HG03520 (cell line): ENCODE measurements at regions not wholly inside any gene's neighbourhood (a gene's known extent, or its start where the extent isn't known, plus 50 kb on each side); places are given as distances from the start of the nearest gene placed in this dataset.
"Not testable (repeated sequence)": the region's sequence is repeated elsewhere in the genome, so short reads cannot be mapped to it uniquely, and the experiment has no call there.

Experiments used
- ATAC-seq: cut with Tn5 transposase; IDR thresholded peaks from one replicate; pipeline ENCODE4 v1.9.1; 2021; ENCODE audit warnings: mild to moderate bottlenecking, moderate library complexity; ENCODE audit not compliant: unreplicated experiment

DNA sequence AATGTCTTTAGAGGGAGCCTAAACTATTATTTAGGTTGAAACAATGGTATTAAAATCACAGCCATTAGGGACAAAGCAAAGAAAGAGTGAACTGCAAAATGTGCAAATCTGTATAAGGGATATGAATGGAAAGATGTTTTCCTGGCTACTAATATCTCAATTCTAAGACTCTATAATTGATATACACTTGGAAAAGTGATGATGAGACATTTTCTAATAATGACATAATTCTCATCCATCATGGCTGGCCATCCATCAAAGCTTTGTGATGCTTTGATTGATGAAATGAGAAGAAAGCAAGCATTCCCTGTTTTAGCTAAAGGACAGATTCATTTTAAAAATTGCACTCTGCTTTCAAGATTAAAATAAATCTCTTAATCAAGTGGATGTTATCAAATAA lies 965.5 kb upstream of the IGFBP7 start:
- ATAC-seq, result no peak

DNA sequence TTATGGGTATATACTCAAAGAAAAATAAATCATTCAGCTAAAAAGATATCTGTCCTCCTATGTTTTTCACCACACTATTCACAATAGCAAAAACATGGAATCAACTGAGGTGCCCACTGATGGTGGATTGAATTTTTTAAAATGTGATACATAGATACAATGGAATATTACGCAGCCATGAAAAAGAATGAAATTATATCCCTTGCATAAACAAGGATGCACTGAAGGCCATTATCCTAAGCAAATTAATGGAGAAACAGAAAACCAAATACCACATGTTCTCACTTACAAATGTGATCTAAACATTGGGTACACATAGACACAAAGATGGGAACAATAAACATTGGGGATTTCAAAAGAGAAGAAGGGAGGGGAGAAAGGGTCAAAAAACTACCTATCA lies 964.2 kb upstream of the IGFBP7 start:
- no peak for ATAC-seq

GRCh38 chr4:58070726-58071125 lies 960.5 kb upstream of the IGFBP7 start:
- no peak for ATAC-seq

- no peak for ATAC-seq
Measured at GRCh38 chr4:58064653-58065052, 954.5 kb upstream of the IGFBP7 start.

DNA sequence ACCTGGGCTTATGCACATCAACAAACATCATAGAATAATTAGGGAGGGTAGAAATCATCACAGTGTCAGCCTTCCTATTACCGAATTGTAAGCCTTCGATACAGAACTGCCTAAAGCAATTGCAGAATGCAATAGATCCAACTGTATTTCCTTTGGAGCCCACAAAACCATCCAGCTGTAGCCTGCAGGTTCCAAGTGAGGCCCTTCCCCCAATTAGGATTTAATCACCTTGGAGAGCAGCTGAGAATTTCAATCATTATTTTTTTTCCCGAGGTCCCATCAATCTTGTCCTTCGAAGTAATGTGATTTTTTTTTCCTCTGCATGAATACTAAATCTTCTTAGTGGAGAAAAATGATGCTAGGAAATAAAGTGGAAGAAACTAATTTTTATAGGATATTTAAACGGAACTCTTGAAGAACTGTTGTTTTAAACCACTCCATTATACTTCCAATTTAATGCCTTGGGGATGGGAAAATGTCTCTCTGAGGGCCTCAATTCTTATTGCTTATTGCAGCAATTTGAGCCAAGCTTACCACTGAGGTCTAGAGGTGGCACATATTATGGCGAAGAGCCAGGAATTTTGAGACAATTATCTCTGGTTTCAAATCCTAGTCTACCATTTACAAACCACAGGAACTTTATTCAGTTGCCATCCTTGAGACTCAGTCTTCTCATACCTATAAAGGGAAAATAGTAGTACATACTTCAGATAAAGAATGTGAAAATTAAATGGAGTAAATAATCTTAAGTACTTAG lies 953.4 kb upstream of the IGFBP7 start:
- no peak for ATAC-seq

GRCh38 chr4:58061967-58062366 lies 951.8 kb upstream of the IGFBP7 start:
- no peak for ATAC-seq

DNA sequence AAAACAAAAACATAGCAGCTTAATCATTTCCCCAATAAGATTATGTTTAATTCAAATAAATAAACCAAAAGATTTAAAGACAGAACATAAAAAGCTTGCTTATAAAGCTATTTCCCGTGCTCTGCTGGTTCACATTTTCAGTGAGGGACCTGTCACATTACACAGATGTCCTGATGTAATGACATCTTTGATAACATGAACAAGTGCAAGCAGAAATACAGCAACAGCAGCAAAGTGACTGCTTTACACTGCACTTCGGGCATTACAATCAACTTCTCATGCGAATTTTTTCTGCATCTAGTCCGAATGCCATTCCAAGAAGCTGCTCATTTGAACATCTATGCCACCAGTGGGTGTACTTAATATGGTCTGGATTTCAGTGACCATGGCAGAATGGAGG lies 940.3 kb upstream of the IGFBP7 start:
- no peak for ATAC-seq

GRCh38 chr4:58048491-58048890 lies 938.3 kb upstream of the IGFBP7 start:
- ATAC-seq, result no peak

DNA sequence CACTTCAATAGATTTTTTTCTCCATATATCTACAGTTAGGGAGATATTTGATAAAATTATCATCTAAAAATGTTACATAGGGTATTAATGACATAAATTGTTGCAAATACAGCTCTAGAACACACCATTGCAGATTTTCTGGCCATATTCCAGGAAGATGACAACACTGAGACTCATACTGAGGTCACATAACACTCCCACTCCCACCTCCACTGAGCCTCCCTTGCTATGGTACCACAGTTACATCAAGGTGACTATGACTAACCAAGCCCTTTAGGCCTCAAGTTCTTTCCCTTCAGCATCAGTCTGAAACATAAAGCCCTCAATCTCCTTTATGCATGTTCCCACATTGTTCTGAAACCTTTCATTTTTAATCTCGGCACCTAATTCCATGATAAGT lies 932.0 kb upstream of the IGFBP7 start:
- no peak for ATAC-seq

DNA sequence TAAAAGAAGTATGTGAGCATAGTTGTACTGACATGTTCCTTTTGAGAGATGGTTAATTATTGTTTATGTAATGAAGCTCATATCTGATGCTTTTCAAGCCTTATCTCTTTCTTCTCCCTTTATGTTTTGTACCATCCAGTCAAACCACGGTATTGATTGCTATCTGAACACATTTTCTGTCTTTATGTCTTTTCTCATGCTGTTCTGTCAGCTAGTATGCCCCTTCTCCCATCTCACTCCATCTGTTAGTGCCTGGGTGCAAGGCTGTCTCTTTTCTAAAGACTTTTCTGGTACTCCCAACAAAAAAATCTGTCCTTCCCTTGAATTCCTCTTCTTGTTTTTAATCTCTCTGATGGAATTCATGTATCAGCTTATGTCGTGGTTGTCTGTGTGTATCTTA lies 883.8 kb upstream of the IGFBP7 start:
- ATAC-seq, result no peak

DNA sequence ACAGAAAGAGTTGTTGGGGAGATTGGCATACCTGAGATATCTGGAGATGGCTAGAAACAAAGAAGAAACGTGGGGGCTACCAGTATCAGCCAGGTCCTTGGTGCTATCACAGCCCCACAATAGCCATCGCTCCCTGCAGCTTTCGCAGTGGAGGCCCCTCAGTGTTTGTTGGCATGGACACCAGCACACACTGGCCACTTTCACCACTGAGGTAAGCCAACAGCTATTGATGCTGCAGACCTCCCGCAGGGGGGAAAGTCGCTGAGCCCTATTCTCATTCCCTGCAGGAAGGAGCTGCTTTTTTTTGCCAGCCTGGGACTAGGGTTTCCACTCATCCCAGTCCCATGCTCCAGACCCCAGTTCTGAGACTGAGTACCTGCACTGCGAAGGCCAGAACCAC lies 879.2 kb upstream of the IGFBP7 start:
- ATAC-seq, result no peak

GRCh38 chr4:57985161-57985560 lies 875.0 kb upstream of the IGFBP7 start:
- ATAC-seq, result no peak

DNA sequence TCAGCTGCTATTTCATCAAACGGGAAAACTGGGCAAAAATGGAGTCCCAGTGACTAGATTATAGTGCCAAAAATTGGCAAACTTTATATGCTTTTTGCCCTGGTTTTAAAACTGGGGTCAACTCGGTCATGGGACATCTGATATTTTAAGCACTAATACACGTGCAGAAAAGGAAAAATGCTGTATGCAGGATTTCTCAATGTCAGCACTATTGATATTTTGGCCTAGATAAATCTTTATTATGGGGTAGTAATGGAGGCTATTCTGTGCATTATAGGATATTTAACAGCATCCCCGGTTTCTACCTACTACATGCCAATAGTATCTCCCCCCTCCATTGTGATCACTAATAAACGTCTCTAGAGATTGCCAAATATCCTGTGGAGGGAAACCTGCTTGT lies 870.9 kb upstream of the IGFBP7 start:
- no peak for ATAC-seq

GRCh38 chr4:57974821-57975220 lies 864.6 kb upstream of the IGFBP7 start:
- no peak for ATAC-seq

GRCh38 chr4:57973819-57974218 lies 863.6 kb upstream of the IGFBP7 start:
- no peak for ATAC-seq

- ATAC-seq, result no peak
Measured at GRCh38 chr4:57971261-57971660, 861.1 kb upstream of the IGFBP7 start.

- ATAC-seq, result no peak
Measured at GRCh38 chr4:57966987-57967760, 857.0 kb upstream of the IGFBP7 start.

GRCh38 chr4:57965431-57965830 lies 855.2 kb upstream of the IGFBP7 start:
- ATAC-seq, result not testable (repeated sequence)

DNA sequence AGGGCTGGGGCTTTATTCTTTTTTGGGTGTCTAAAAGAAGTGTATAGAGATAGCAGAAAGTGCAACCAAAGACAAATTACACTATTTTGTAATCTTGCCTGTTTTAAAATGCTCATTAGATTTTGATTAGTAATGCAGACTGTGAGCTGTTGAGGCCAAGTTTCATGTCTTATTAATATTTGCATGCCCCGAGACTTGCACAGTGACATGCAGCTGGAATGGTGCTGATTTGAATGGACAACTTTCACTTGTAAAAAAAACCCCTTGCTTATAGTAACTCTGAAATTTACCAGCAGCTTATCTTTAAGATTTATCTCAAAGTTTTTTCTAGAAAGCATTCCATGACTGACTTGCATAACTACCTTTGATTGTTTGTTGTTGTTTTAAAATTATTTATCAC lies 835.1 kb upstream of the IGFBP7 start:
- no peak for ATAC-seq

GRCh38 chr4:57943682-57944081 lies 833.5 kb upstream of the IGFBP7 start:
- ATAC-seq, result no peak

- not testable (repeated sequence) for ATAC-seq
Measured at GRCh38 chr4:57937326-57937725, 827.1 kb upstream of the IGFBP7 start.

GRCh38 chr4:57926311-57926710 lies 816.1 kb upstream of the IGFBP7 start:
- ATAC-seq, result no peak
